BJ (cell line): ENCODE measurements at regions not wholly inside any gene's neighbourhood (a gene's known extent, or its start where the extent isn't known, plus 50 kb on each side); places are given as distances from the start of the nearest gene placed in this dataset.

Experiments used
- CTCF ChIA-PET: fragments of 350-600 bp; formaldehyde crosslinking; extraction: SDS; loops from one replicate; lab custom pipeline; 2021; ENCODE audit warnings: antibody characterized with exemption, inconsistent platforms; lab: Yijun Ruan, JAX
- POLR2A ChIA-PET: fragments of 300-600 bp; sonication (Branson Sonifier 250); formaldehyde crosslinking; extraction: SDS; loops from one replicate; lab custom pipeline; 2021; ENCODE audit warnings: antibody characterized with exemption; lab: Charles Lee
- DNase-seq: peaks from one replicate; pipeline ENCODE4 v3.0.0-alpha.2; 2011; ENCODE audit warnings: low read depth
- H3K27me3 ChIP-seq: 2 replicates; pipeline ENCODE4 v1.6.0; 2011; ENCODE audit warnings: low read length; ENCODE audit not compliant: control insufficient read depth, insufficient read depth
- H3K36me3 ChIP-seq: 2 replicates; pipeline ENCODE4 v1.5.1; 2011; ENCODE audit warnings: low read length; ENCODE audit not compliant: control insufficient read depth, insufficient read depth
- H3K4me3 ChIP-seq: 2 replicates; pipeline ENCODE4 v1.5.1; 2011; ENCODE audit warnings: low read depth, mild to moderate bottlenecking, control low read depth, low read length
- CTCF ChIP-seq: IDR thresholded peaks from 2 replicates; pipeline ENCODE4 v1.5.1; 2011; ENCODE audit warnings: low read depth, mild to moderate bottlenecking, control low read depth, inconsistent platforms, low read length, moderate library complexity; ENCODE audit not compliant: insufficient read depth

GRCh38 chr11:92276773-92277172 is 52.2 kb downstream of the FAT3 start:
- TF ChIP-seq CTCF = no peak
- no peaks in the 10 kb centered on the region for H3K27me3 ChIP-seq
- no peak overlapping the region for H3K4me3 ChIP-seq
- H3K36me3 ChIP-seq = no peaks in the 10 kb centered on the region
- CTCF ChIA-PET = no interaction called here
- POLR2A ChIA-PET = no interaction called here
- DNase-seq = peak; percentile 33

- ChIA-PET POLR2A (no interaction called here), CTCF (interaction anchor here (0.6 kb wide), 1 partner anchor 9 kb away, joined by 4 read pairs; no protein-coding TSS in a partner anchor)
Observed at GRCh38 chr11:92277871-92278270, 53.3 kb downstream of the FAT3 start.

GRCh38 chr11:92278791-92279433 is 54.3 kb downstream of the FAT3 start:
- no peak for DNase-seq
- H3K27me3 ChIP-seq = no peaks in the 10 kb centered on the region
- H3K4me3 ChIP-seq = no peak overlapping the region
- CTCF ChIA-PET = no interaction called here
- H3K36me3 ChIP-seq = no peaks in the 10 kb centered on the region
- POLR2A ChIA-PET = no interaction called here
- no peak for TF ChIP-seq CTCF

More at GRCh38 chr11:92277871-92278270, 53.3 kb downstream of the FAT3 start:
- H3K27me3 ChIP-seq = no peaks in the 10 kb centered on the region
- DNase-seq = no peak
- TF ChIP-seq CTCF = no peak
- no peak overlapping the region for H3K4me3 ChIP-seq
- H3K36me3 ChIP-seq = no peaks in the 10 kb centered on the region

- no peak for TF ChIP-seq CTCF
- ChIA-PET CTCF (no interaction called here), POLR2A (no interaction called here)
- DNase-seq = no peak
- Histone ChIP-seq H3K27me3 (no peaks in the 10 kb centered on the region; the same call in 1 of the 2 replicates), H3K4me3 (no peak overlapping the region), H3K36me3 (no peaks in the 10 kb centered on the region)
Observed at GRCh38 chr11:92284107-92284506, 59.5 kb downstream of the FAT3 start.

GRCh38 chr11:92284558-92284957 is 59.9 kb downstream of the FAT3 start:
- TF ChIP-seq CTCF = no peak
- Histone ChIP-seq H3K27me3 (no peaks in the 10 kb centered on the region; the same call in 1 of the 2 replicates), H3K4me3 (no peak overlapping the region), H3K36me3 (no peaks in the 10 kb centered on the region)
- ChIA-PET POLR2A (no interaction called here), CTCF (no interaction called here)
- DNase-seq = no peak
